ENCODE measurements at regions not wholly inside any gene's neighbourhood (a gene's known extent, or its start where the extent isn't known, plus 50 kb on each side); places are given as distances from the start of the nearest gene placed in this dataset.

GRCh38 chr7:104962781-104963180, 51.2 kb upstream of the KMT2E start:
- no peak overlapping the region for H3K4me3 ChIP-seq
- intact Hi-C loops (cut with DNase I; ENCODE audit: low total_unique reads), result no loop called here
- no peaks in the 10 kb centered on the region for H3K36me3 ChIP-seq (ENCODE audit: low read depth, missing control alignments)
- H3K4me1 ChIP-seq, result peaks cover 8% of the 10 kb centered on the region
- no peaks in the 10 kb centered on the region for H3K27me3 ChIP-seq
- WGBS, 2 donors, result 79 to 81% methylated on average over 3 of the region's 3 CpGs
- TF ChIP-seq CTCF (IDR thresholded peaks at IDR 0.05) (no peak), POLR2A (IDR thresholded peaks at IDR 0.05) (no peak)
- H3K27ac ChIP-seq, result no peak overlapping the region
- no peaks in the 10 kb centered on the region for H3K9me3 ChIP-seq
- DNase-seq, result no peak

GRCh38 chr7:104963378-104963990, 50.5 kb upstream of the KMT2E start:
- Histone ChIP-seq H3K9me3 (no peaks in the 10 kb centered on the region), H3K4me1 (peaks cover 8% of the 10 kb centered on the region), H3K4me3 (no peak overlapping the region), H3K27ac (peak overlapping the region; percentile 59 to 65), H3K36me3 (ENCODE audit: low read depth, missing control alignments) (no peaks in the 10 kb centered on the region), H3K27me3 (no peaks in the 10 kb centered on the region)
- WGBS, 2 donors, result 56 to 61% methylated on average over 2 of the region's 2 CpGs
- no peak for TF ChIP-seq POLR2A (IDR thresholded peaks at IDR 0.05)
- DNase-seq, result no peak
- intact Hi-C loops (cut with DNase I; ENCODE audit: low total_unique reads), result no loop called here

- WGBS, 2 donors, result 65 to 94% methylated on average over 3 of the region's 3 CpGs
- intact Hi-C loops (cut with DNase I; ENCODE audit: low total_unique reads), result no loop called here
These were observed 50.0 kb upstream of the KMT2E start for GRCh38 chr7:104963991-104964385.

More at GRCh38 chr7:104963991-104964385, 50.0 kb upstream of the KMT2E start:
- no peak for DNase-seq
- Histone ChIP-seq H3K9me3 (no peaks in the 10 kb centered on the region), H3K4me1 (peaks cover 8% of the 10 kb centered on the region), H3K36me3 (ENCODE audit: low read depth, missing control alignments) (no peaks in the 10 kb centered on the region), H3K4me3 (no peak overlapping the region), H3K27ac (peak overlapping the region; percentile 59 to 65), H3K27me3 (no peaks in the 10 kb centered on the region)
- TF ChIP-seq POLR2A (IDR thresholded peaks at IDR 0.05), result no peak
- TF ChIP-seq CTCF (IDR thresholded peaks at IDR 0.05), result no peak

Measured in testis (tissue), 2 donors.